BJ (cell line): ENCODE measurements at regions not wholly inside any gene's neighbourhood (a gene's known extent, or its start where the extent isn't known, plus 50 kb on each side); places are given as distances from the start of the nearest gene placed in this dataset.

Experiments
- CTCF ChIA-PET: fragments of 350-600 bp; formaldehyde crosslinking; extraction: SDS; loops from one replicate; lab custom pipeline; 2021; ENCODE audit warnings: antibody characterized with exemption, inconsistent platforms; lab: Yijun Ruan, JAX
- POLR2A ChIA-PET: fragments of 300-600 bp; sonication (Branson Sonifier 250); formaldehyde crosslinking; extraction: SDS; loops from one replicate; lab custom pipeline; 2021; ENCODE audit warnings: antibody characterized with exemption; lab: Charles Lee
- DNase-seq: peaks from one replicate; pipeline ENCODE4 v3.0.0-alpha.2; 2011; ENCODE audit warnings: low read depth
- H3K27me3 ChIP-seq: 2 replicates; pipeline ENCODE4 v1.6.0; 2011; ENCODE audit warnings: low read length; ENCODE audit not compliant: control insufficient read depth, insufficient read depth
- H3K36me3 ChIP-seq: 2 replicates; pipeline ENCODE4 v1.5.1; 2011; ENCODE audit warnings: low read length; ENCODE audit not compliant: control insufficient read depth, insufficient read depth
- H3K4me3 ChIP-seq: 2 replicates; pipeline ENCODE4 v1.5.1; 2011; ENCODE audit warnings: low read depth, mild to moderate bottlenecking, control low read depth, low read length
- CTCF ChIP-seq: IDR thresholded peaks from 2 replicates; pipeline ENCODE4 v1.5.1; 2011; ENCODE audit warnings: low read depth, mild to moderate bottlenecking, control low read depth, inconsistent platforms, low read length, moderate library complexity; ENCODE audit not compliant: insufficient read depth

- DNase-seq, result no peak
- TF ChIP-seq CTCF, result no peak
- POLR2A ChIA-PET, result no interaction called here
- CTCF ChIA-PET, result no interaction called here
- no peaks in the 10 kb centered on the region for H3K36me3 ChIP-seq
- no peak overlapping the region for H3K4me3 ChIP-seq
- no peaks in the 10 kb centered on the region for H3K27me3 ChIP-seq
Measured at GRCh38 chr2:226649201-226649600, 150.4 kb downstream of the IRS1 start.

GRCh38 chr2:226647621-226648518 is 151.8 kb downstream of the IRS1 start:
- no peak for DNase-seq
- TF ChIP-seq CTCF, result no peak
- no peaks in the 10 kb centered on the region for H3K36me3 ChIP-seq
- H3K27me3 ChIP-seq, result no peaks in the 10 kb centered on the region
- H3K4me3 ChIP-seq, result no peak overlapping the region
- CTCF ChIA-PET, result interaction anchor here (1.0 kb wide), 1 partner anchor 31 kb away, joined by 4 read pairs; no protein-coding TSS in a partner anchor
- POLR2A ChIA-PET, result no interaction called here

- Histone ChIP-seq H3K27me3 (no peaks in the 10 kb centered on the region), H3K4me3 (no peak overlapping the region), H3K36me3 (no peaks in the 10 kb centered on the region)
- POLR2A ChIA-PET, result no interaction called here
- DNase-seq, result no peak
- CTCF ChIA-PET, result no interaction called here
- TF ChIP-seq CTCF, result no peak
Measured at GRCh38 chr2:226644399-226644865, 155.2 kb downstream of the IRS1 start.

GRCh38 chr2:226643946-226644282 is 155.7 kb downstream of the IRS1 start:
- H3K27me3 ChIP-seq, result no peaks in the 10 kb centered on the region
- no peak for DNase-seq
- H3K4me3 ChIP-seq, result no peak overlapping the region
- CTCF ChIA-PET, result no interaction called here
- no peaks in the 10 kb centered on the region for H3K36me3 ChIP-seq
- no peak for TF ChIP-seq CTCF
- POLR2A ChIA-PET, result no interaction called here

GRCh38 chr2:226643030-226643945 is 156.3 kb downstream of the IRS1 start:
- Histone ChIP-seq H3K27me3 (no peaks in the 10 kb centered on the region), H3K36me3 (no peaks in the 10 kb centered on the region), H3K4me3 (no peak overlapping the region)
- ChIA-PET POLR2A (no interaction called here), CTCF (no interaction called here)
- no peak for DNase-seq
- TF ChIP-seq CTCF, result no peak
